ENCODE measurements at regions not wholly inside any gene's neighbourhood (a gene's known extent, or its start where the extent isn't known, plus 50 kb on each side); places are given as distances from the start of the nearest gene placed in this dataset.
A peak's percentile ranks its signal among the peaks of the same experiment; 100 is the strongest.

- TF ChIP-seq ATRX (CRISPR knock-in tag; IDR thresholded peaks at IDR 0.05; ENCODE audit: borderline replicate concordance) (no peak), ZNF318 (CRISPR knock-in tag; IDR thresholded peaks at IDR 0.05) (no peak), BRCA1 (CRISPR knock-in tag; IDR thresholded peaks at IDR 0.05) (no peak), MAFK (conservative IDR thresholded peaks at IDR 0.05 in 1 of 2, IDR thresholded peaks at IDR 0.05 in 1 of 2; ENCODE audit: low read length in 2 of 2) (peak; percentile 50 to 60), ZNF12 (CRISPR knock-in tag; IDR thresholded peaks at IDR 0.05) (no peak), ZNF790 (CRISPR knock-in tag; IDR thresholded peaks at IDR 0.05; ENCODE audit: borderline replicate concordance) (no peak), XRCC5 (optimal IDR thresholded peaks at IDR 0.05; ENCODE audit: low read length) (no peak), ZNF724P (CRISPR knock-in tag; IDR thresholded peaks at IDR 0.05; ENCODE audit: borderline replicate concordance) (no peak), SP2 (CRISPR knock-in tag; IDR thresholded peaks at IDR 0.05) (no peak), ZNF446 (CRISPR knock-in tag; IDR thresholded peaks at IDR 0.05) (no peak), ZNF367 (CRISPR knock-in tag; IDR thresholded peaks at IDR 0.05; ENCODE audit: borderline replicate concordance) (no peak), AGO2 (optimal IDR thresholded peaks at IDR 0.05; ENCODE audit: low read depth, low read length) (no peak), SP1 (IDR thresholded peaks at IDR 0.05) (no peak), SP1 (CRISPR knock-in tag; IDR thresholded peaks at IDR 0.05) (no peak), KDM1A (CRISPR knock-in tag; IDR thresholded peaks at IDR 0.05) (no peak), ZNF33A (CRISPR knock-in tag; IDR thresholded peaks at IDR 0.05; ENCODE audit: borderline replicate concordance) (no peak), ZNF281 (CRISPR knock-in tag; IDR thresholded peaks at IDR 0.05; ENCODE audit: borderline replicate concordance) (no peak), MAFF (IDR thresholded peaks at IDR 0.05; ENCODE audit: low read depth, low read length) (peak; percentile 54; the same call in 1 of the 2 replicates)
- TF ChIP-seq, protein P1, sequence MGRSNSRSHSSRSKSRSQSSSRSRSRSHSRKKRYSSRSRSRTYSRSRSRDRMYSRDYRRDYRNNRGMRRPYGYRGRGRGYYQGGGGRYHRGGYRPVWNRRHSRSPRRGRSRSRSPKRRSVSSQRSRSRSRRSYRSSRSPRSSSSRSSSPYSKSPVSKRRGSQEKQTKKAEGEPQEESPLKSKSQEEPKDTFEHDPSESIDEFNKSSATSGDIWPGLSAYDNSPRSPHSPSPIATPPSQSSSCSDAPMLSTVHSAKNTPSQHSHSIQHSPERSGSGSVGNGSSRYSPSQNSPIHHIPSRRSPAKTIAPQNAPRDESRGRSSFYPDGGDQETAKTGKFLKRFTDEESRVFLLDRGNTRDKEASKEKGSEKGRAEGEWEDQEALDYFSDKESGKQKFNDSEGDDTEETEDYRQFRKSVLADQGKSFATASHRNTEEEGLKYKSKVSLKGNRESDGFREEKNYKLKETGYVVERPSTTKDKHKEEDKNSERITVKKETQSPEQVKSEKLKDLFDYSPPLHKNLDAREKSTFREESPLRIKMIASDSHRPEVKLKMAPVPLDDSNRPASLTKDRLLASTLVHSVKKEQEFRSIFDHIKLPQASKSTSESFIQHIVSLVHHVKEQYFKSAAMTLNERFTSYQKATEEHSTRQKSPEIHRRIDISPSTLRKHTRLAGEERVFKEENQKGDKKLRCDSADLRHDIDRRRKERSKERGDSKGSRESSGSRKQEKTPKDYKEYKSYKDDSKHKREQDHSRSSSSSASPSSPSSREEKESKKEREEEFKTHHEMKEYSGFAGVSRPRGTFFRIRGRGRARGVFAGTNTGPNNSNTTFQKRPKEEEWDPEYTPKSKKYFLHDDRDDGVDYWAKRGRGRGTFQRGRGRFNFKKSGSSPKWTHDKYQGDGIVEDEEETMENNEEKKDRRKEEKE (IDR thresholded peaks at IDR 0.05): no peak
Measured at GRCh38 chr16:73176577-73177013, 128.7 kb upstream of the ZFHX3 start (continued).

All from HepG2 (cell line).